UCSD-AML1 (cell line): ENCODE measurements at regions not wholly inside any gene's neighbourhood (a gene's known extent, or its start where the extent isn't known, plus 50 kb on each side); places are given as distances from the start of the nearest gene placed in this dataset.
A peak's percentile ranks its signal among the peaks of the same experiment; 100 is the strongest.

Experiments used
- DNase-seq: peaks from one replicate; lab custom pipeline; 2025; ENCODE audit not compliant: unreplicated experiment; lab: John Stamatoyannopoulos, UW

DNA sequence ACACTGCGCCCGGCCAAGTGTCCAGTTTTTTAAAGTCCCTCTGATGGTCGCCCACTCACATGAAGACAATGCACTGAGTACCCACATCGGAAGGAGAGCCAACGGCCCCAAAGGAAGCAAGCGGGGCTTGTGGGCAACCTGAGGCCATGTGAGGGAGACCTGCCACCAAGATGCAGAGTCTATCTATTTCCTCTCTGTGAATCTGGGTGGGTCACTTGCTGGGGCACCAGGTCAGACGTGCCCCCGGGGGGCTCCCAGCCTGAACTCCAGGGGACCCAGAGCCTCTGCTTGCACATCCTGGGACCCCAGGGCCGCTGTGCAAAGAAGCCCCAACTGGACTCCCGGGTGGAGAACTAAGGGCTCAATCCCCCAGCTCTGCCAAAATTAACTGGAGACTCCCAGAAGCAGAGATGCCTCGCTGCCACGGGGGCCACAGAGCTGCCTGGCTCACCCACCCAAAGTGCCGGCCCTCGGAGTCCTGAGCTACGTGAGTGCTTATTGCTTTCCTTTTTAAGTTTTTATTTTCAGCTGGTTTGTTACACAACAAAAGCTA is 106.4 kb downstream of the BRD1 start:
- DNase-seq = no peak

DNA sequence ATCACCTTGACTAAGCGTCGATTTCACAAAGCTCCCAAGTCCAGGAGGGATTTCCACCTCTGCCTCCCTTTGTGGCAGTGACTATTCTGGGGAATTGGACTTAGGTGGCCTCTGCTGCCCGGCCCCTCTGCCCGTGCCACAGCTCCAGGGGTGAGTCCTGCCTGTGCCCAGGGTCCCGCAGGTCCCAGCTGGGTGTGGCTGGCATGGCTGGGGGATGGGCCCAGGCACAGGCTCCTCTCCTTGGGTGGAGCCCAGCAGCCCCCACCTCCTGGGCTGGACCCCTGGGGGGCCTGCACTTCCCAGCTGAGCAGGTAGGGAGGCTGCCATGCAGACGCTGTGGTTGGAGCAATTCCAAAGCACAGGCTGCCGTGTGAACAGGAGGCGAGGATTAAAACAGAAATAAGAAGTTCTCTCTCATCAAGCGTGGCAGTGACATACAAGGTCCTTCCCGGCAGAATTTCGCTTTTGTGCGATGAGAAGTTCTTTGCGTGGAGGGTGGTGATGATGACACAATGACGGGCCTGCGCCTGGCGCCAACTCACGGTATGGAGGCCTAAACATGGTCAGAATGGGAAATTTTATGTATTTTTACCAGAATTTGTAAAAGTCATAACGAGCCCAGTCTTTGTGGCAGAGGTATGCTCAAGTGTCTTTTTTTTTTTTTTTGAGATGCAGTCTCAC is 107.3 kb downstream of the BRD1 start:
- DNase-seq = no peak

DNA sequence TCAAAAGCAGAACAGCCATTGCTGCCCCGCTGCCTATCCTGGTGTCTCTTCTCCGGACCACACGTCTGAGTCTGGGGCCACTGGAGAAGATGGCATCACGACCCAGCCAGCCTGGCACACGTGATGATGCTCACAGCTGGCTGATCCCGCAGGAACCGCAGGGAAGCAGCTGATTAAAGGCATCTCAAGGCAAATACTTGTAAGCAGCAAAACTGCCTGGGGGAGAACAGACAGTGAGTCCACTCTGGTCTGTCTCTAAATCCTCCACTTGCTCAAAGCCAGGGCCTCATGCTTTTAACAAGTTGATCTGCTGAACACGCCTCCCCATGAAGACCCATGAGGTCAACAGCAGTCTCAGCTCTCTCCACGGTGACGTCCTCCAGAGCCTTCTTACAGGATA is 108.6 kb downstream of the BRD1 start:
- DNase-seq = no peak

DNA sequence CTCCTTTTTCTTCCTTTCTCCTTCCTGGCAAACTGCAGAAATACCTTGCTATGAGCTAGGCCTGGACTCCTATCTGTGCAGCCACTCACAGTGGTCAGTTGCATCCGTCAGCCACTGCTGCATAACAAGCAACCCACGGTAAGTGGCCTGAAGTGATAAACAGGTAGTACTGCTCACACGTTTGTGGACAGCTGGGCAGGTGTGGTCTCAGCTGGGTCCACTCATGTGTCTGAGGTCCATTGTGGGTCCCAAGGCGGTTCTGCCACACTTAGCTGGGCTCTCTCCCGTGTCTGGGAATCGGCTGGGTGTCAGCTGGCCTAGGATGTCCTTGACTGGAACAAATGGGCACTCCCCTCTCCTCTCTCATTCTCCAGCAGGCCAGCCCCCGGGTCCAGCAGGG is 109.3 kb downstream of the BRD1 start:
- DNase-seq = no peak

DNA sequence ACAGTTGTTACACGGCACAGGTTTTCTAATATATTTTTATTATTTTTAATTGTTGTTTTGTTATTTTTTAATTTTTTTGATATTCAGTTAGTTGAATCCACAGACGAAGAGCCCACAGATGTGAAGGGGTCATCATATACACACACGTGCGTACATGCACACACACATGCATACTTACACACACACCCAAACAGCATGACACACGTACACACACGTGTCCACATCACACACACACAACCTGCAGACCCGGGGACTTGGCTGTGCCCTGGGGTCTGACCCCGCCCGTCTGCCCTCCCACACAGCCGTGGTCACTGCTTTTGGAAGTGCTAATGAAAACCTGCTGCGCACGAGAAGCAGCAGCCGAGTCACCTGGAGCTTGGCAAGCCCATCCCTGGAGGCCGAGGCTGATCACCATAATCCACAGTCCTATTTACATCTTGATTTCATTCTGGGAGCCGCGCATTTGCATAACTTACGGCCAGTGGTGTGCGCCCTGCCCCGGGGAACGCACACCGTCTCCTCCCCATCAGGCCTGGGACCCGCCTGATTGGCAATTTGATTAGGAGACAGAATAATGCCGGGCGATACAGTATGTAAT is 110.3 kb downstream of the BRD1 start:
- no peak for DNase-seq

DNA sequence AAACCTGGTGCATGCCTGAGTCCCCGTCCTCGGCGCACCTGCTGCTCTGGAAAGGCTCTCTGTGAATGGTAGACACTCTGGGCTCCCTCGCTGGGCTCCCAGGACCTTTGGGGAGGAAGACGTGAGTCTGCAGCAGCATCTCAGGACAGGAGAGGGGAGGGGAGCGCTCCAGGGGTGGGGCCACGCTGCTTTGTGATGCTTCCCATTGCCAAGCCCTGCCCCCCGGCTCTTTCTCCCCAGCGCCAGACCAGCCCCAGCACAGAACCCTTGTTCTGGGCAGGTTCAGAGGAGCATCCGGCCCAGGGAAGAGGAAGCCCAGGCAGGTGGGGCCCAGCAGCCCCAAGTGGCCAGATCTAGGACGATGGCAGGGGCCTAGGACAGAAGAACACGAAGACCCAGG is 111.2 kb downstream of the BRD1 start:
- DNase-seq = no peak

DNA sequence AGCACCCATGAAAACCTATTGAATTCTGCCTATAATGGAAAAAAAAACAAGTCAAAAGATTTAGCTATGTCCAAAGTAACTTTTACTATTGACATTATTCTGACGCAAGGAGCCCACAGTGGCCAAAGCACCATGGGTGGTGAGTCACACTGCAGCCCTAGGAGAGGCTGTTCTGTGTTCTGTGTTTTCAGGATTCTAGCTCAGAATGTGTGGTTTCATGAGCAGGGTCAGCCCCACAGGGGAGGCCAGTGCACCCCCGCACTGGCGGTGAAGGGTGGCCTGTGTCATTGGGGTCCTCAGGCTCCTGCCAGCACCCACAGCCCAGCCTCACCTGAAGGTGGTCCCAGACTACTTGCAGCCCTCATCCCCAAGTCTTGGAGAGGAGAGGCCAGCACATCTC is 112.2 kb downstream of the BRD1 start:
- no peak for DNase-seq

DNA sequence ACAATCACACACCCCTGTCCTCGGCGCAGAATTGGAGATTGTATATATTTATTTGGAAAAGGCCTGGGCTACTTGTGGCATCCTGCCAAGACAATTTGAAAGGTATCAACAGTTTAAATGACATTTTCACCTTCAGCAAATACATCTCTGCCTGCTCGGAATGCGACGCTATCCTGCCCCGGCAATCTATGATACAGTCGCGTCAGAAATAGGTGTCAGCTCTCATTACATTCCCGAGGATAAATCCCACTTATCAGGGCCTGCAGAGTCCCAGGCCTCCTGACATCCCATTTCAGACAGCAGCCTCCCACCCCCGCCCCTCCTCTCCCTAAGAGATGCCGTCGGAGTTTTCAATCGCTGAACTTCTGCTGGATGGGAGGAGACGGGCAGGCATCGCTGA is 114.7 kb downstream of the BRD1 start:
- no peak for DNase-seq

DNA sequence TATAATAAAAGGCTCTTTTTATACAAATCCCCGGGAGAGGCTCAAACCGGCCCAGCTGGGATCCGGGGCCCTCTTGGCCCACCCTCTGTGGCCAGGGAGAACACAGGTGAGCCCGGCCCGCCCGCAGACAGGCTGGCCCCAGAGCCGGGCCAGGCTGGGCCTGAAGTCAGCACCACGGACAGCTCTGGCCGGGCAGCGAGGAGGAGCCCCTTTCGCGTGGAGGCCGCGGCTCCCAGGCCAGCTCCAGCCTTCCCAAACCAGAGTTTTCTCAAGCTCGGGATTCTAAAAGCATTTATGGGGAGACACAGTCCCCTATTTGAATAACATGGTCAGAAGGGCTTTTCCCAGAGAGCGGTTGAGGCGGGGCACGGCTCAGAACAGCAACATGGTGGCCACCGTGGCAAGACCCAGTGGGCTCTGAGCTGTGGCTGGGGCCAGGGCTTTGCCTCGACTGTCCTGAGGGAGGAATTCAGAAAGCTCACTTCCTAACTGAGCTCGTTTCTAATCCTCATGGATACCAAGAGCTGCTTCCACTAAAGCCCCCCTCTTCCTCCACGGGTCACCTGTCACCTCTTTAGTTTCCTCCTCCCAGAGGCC is 115.4 kb downstream of the BRD1 start:
- peak; percentile 32 for DNase-seq

DNA sequence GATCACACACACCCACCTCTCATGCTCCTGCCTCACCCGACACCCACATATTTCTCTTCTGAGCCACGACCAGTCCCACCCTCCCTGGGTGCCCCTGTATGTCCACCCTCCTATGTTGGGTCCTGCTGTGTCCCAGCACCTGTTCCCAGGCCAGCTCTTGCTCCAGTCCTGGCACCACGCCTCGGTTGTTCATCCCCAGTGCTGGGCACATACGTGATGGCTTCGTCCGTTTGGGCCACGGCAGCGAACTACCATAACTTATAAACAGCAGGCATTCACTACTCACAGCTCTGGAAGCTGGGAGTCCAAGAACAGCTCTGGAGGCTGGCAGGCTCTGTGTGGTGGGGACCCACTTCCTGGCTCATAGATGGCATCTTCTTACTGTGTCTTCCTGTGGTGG is 116.9 kb downstream of the BRD1 start:
- no peak for DNase-seq

DNA sequence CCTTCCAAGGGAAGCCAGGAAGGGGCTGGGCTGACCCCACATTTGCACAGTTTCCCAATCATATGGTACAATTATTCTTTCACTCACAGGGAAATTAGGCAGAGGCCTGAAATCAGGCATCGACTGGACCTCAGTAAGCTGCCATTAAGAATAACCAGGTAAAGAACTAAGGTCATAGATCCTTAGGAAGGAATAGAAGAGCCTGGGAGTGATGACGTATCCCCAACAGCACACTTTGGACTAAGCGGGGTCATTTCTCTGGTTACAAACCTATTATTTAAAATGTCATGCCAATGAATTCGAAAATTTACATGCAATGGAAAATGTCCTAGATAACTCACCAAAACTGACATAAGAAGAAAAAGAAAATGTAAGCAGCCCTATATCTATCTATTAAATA is 118.2 kb downstream of the BRD1 start:
- no peak for DNase-seq

DNA sequence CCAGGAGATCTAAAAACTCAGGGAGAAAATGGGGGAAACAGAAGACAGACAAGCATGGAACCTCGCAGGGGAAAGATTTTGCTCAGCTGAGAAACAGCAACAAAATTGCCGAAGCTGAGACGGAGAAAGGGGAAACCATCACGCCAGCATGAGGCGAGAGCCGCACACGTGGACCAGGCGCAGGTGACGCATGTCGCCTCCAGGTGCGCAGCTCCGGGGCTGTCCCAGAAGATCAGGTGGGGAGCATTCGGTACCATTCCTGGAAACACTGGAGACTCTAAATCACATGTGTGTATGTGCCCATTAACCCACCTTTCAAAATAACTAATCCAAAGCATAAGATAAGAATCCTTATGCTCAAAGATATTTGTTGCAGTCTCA is 121.7 kb downstream of the BRD1 start:
- no peak for DNase-seq

DNA sequence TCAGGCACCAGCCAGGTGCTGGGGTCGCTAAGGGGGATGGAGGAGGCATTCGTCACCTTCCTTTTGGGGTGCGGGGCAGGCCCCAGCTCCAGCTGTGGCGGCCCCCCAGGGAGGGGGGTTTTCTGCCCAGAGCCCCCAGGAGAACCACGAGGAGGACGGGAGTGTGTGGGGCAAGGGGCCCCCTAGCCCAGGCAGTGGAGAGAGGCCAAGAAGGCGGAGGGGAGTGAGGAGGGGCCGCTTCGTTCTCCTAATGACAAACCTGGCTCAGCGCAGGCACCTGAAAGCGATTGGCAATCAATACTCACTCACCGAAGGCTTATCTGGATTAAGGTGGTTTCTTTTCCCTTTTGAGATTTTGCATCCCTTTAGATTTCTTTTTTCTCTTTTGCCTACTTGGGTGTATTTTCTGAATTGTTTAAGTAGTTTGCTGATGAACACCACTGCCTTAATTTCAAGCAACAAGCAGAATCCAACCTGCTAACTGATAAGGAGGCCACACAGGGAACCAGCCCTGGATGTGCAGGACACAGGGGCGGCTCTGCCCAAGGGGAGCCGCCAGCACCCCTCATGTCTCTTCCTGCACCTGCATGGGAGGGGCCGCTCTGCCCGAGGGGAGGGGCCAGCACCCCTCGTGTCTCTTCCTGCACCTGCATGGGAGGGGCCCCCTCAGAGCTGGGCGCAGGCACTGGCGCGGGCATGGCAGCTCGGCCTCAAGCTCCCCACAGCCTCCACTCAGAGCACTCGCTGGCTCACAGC is 122.3 kb downstream of the BRD1 start:
- no peak for DNase-seq

DNA sequence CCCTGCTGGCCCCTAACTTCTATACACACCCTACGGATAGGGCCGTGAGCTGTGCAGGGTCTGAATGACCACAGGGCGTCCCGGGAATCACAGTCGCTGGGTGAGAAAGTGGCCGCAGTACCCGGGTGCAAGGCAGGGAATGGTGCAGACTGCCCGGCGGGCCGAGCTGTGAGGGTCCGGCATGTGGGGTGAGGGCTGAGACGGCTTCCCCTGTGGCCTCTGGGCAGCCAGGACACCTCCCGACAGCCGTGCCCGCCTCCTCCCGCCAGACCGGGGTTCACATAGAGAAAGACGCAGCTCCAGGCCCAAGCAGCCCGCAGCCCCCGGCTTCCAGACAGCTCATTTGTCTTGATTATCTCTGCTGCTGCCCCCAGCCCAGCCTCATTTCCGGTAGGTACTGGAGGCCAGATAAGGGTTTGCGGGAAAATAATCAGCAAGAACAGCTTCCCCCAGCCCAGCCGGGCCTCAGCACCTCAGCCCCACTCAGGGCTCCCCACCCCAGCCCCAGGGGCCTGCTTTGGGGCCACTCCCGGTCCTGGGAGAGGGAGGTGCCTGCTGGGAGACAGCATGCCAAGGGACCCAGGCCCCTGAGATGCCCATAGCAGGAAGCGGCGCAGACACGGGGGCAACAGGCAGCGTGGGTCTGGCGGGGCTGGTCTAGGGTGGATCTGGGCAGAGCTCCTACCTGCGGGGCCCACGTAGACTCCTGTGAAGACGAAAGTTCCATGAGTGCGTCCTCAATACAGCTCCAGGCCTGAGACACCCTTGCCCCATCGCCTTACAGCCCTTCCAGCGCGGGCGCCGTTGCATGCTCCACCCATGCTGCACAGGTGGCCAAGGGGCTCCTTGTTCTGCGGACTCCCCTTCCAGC is 123.1 kb downstream of the BRD1 start:
- peak; percentile 74 for DNase-seq

DNA sequence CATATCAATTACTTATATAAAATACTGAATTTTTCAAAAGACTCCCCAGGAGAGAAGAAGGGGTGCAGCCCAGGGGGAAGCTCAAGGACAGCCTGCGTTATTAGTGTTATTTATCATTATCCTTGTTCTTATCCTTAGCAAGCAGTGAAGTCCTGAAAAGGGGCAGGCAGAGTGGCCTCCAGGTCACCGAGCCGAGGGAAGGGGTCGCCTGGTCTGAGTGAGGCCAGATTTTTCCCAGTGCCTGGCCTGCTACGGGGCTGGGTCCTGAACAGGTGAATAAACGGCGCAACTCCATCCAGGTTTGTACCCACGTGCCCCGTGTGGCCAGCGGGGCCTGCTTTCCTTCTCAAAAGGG is 123.7 kb downstream of the BRD1 start:
- no peak for DNase-seq

DNA sequence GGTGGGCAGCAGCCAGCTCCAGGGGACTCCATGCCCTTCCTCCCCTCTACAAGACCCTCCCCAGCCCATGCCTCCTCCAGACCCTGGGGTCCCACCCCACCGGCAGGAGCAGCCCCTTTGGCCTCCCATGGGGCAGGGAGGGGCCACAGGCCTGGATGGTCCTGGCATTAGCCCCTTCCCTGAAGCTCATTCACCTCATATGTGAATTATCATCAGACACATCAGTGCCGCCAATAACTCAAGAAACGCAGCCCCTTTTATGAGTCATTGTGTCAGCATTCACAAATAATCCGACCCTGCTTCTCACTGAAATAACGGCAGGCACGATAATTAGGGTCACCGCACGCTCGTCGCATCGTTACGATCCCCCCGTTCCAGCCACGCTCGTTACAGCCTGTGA is 124.2 kb downstream of the BRD1 start:
- no peak for DNase-seq

DNA sequence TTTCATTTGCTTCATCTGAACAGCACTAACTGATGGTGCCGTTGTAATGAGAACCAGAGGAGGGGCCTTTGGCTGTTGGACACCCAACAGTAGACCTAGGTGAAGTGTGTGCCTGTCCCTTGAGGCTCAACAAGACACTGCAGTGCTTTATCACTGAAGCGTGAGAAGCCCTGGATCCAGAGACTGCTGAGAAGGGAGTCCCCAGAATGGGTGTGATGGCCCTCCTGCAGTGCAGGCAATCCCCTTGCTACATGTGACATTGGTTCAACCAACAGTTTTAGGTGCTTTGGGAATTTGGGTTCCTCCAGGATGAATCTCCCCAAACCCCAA is 125.6 kb downstream of the BRD1 start:
- no peak for DNase-seq

DNA sequence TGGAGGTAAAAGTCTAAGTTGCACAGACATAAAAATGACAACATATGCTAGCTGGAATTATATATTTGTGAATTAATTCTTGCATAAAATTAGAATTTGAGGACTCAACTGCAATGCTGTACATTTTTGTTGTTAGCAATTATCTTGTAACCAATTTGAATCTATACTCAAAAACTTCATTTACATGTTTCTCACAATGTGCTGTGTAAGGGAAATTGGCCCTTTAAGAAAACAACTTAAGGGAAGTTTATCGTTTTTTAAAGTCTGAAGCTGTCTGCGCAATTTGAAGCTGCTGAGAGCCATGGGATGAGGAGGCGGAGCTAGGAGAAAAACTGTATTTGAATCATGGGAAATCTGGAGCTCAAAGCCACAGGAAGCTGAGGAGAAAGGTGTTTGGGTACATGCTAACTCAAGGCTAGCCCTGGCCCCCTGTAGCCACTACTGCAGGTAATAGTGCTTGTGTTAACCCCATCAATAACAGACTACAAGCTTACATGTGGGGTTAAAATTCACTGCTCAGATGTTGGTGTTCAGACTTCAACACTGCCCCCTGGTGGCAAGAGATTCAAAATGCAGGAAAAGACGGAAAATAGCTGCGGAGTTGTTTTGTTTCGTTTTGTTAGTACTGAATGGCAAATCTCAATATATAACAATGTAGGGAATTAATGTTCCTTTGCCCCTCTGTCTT is 126.1 kb downstream of the BRD1 start:
- DNase-seq = no peak

DNA sequence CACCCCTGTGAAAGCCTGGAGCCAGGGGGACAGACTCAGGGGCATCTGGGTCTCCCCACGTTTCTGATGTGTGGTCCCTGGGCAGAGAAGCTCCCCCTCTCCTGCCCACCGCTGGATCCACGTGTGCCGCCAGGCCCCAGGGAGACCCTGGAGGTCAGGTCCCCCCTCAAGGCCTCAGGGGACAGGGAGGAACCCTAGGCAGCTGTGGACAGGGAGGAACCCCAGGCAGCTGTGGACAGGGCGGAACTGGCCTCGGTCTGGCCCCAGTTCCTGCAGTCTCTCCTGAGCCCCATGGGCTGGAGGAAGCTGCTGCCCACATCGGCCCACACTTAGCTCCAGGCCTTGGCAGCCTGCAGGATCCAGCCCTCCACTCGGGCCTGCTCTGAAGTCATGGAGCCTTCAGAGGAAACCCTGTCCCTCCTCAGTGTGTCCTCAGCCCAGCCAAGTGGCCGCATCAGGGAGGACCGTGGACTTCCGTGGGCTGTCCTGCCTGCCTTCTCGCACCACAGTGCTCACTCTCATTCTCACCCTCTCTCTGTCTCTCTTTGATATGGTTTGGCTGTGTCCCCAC is 127.7 kb downstream of the BRD1 start:
- no peak for DNase-seq

DNA sequence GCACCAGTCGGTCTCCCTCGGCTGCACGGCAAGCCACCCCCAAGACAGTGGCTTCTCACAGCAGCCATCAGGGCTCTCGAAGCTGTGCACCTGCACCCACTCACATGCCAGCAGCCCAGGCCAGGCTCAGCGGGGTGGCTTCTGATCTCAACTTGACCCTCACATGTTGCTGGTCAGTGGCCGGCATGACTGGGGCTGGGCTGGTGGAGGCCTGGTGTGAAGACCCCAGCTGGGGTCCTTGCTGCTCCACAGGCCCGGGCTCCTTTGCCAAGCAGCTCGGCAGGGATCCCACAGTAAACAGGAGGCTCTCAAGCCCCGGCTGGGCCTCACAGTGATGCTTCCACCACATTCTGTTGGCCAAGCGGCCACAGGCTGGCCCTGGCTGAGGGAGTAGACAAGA is 128.2 kb downstream of the BRD1 start:
- no peak for DNase-seq
